ENCODE measurements at regions not wholly inside any gene's neighbourhood (a gene's known extent, or its start where the extent isn't known, plus 50 kb on each side); places are given as distances from the start of the nearest gene placed in this dataset.

DNA sequence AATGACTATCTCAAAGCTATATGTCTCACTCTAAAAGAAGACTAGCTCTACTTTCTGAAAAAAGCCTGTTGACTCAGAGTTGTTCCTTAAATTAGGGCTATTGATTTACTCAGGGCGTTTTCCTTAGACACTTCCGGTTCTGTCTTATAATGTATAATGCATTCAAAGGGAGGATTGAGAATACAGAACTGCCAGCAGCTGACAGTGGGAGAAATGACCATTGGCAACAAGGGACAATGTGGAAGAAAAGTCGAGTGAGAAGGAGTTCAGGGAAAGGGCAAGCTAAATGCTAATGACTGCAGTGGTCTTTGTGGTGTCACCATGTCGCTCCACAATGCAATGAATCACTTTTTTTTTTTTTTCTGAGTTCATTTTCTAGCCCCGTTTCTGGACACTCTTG is 65.7 kb upstream of the ANKH start:
- TF ChIP-seq, protein P1, sequence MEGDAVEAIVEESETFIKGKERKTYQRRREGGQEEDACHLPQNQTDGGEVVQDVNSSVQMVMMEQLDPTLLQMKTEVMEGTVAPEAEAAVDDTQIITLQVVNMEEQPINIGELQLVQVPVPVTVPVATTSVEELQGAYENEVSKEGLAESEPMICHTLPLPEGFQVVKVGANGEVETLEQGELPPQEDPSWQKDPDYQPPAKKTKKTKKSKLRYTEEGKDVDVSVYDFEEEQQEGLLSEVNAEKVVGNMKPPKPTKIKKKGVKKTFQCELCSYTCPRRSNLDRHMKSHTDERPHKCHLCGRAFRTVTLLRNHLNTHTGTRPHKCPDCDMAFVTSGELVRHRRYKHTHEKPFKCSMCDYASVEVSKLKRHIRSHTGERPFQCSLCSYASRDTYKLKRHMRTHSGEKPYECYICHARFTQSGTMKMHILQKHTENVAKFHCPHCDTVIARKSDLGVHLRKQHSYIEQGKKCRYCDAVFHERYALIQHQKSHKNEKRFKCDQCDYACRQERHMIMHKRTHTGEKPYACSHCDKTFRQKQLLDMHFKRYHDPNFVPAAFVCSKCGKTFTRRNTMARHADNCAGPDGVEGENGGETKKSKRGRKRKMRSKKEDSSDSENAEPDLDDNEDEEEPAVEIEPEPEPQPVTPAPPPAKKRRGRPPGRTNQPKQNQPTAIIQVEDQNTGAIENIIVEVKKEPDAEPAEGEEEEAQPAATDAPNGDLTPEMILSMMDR (conservative IDR thresholded peaks at IDR 0.05 in 1 of 2, IDR thresholded peaks at IDR 0.05 in 1 of 2; ENCODE audit: low read depth in 1 of 2, low read length in 2 of 2) = no peak
- no peak for TF ChIP-seq EZH2 (IDR thresholded peaks at IDR 0.05; ENCODE audit: low read length, missing control alignments)
